SU-DHL-6 (cell line): ENCODE measurements at regions not wholly inside any gene's neighbourhood (a gene's known extent, or its start where the extent isn't known, plus 50 kb on each side); places are given as distances from the start of the nearest gene placed in this dataset.

Experiments
- H2AFZ ChIP-seq: fragments of 200-600 bp; sonication (generic); 2 replicates; pipeline ENCODE4 v1.6.1; 2014; ENCODE audit warnings: low read depth, mild to moderate bottlenecking, moderate library complexity, mixed read lengths, antibody characterized with exemption, low read length; ENCODE audit not compliant: severe bottlenecking
- H3F3A ChIP-seq: fragments of 200-600 bp; shearing (Covaris generic); 2 replicates; pipeline ENCODE4 v1.6.0; 2016; ENCODE audit warnings: antibody characterized with exemption, mild to moderate bottlenecking; ENCODE audit not compliant: insufficient read depth
- H3K27ac ChIP-seq: fragments of 200-600 bp; sonication (generic); 2 replicates; pipeline ENCODE4 v1.5.1; 2016; ENCODE audit warnings: low read depth, mild to moderate bottlenecking, low read length, moderate library complexity, mixed read lengths
- H3K27me3 ChIP-seq: fragments of 200-600 bp; sonication (generic), shearing (Covaris generic); 2 replicates; pipeline ENCODE4 v1.6.0; 2014; ENCODE audit warnings: mild to moderate bottlenecking, low read length
- H3K36me3 ChIP-seq: fragments of 200-600 bp; sonication (generic); 2 replicates; pipeline ENCODE4 v1.6.1; 2014; ENCODE audit warnings: mild to moderate bottlenecking, low read length, mixed read lengths
- H3K4me2 ChIP-seq: fragments of 300-600, 200-600 bp; shearing (Covaris generic), sonication (generic); 2 replicates; pipeline ENCODE4 v1.6.0; 2014; ENCODE audit warnings: low read length, low read depth, mild to moderate bottlenecking; ENCODE audit not compliant: poor library complexity, severe bottlenecking
- H3K4me3 ChIP-seq: fragments of 200-600 bp; sonication (generic); 2 replicates; pipeline ENCODE4 v1.5.1; 2014; ENCODE audit warnings: antibody characterized with exemption, low read length, mild to moderate bottlenecking, mixed read lengths; ENCODE audit not compliant: insufficient read depth, poor library complexity, severe bottlenecking
- H3K79me2 ChIP-seq: fragments of 200-600 bp; sonication (generic); 2 replicates; pipeline ENCODE4 v1.6.1; 2014; ENCODE audit warnings: mild to moderate bottlenecking, low read length, moderate library complexity; ENCODE audit not compliant: insufficient read depth
- H3K9ac ChIP-seq: fragments of 200-600 bp; sonication (generic); 2 replicates; pipeline ENCODE4 v1.7.0; 2014; ENCODE audit warnings: mild to moderate bottlenecking, low read length
- H3K9me2 ChIP-seq: fragments of 200-600 bp; sonication (generic); replicated peaks from 2 replicates; pipeline ENCODE4 v1.6.1; 2014; ENCODE audit warnings: low read length; ENCODE audit not compliant: insufficient read depth
- H3K9me3 ChIP-seq: fragments of 200-600 bp; sonication (generic); 2 replicates; pipeline ENCODE4 v1.6.1; 2014; ENCODE audit warnings: low read length, mixed read lengths; ENCODE audit not compliant: insufficient read depth
- H4K20me1 ChIP-seq: fragments of 200-600 bp; sonication (generic); 2 replicates; pipeline ENCODE4 v1.6.1; 2014; ENCODE audit warnings: low read depth, mild to moderate bottlenecking, antibody characterized with exemption, low read length, moderate library complexity, mixed read lengths
- EZH2phosphoT487 ChIP-seq: fragments of 200-600 bp; sonication (generic), shearing (Covaris generic); conservative IDR thresholded peaks from 2 replicates; pipeline ENCODE4 v1.6.1; 2018; ENCODE audit warnings: mild to moderate bottlenecking, antibody characterized with exemption, low read length, moderate library complexity, mixed read lengths
- TF ChIP-seq, protein P1 (sequence below): fragments of 200-600 bp; sonication (generic); IDR thresholded peaks from one replicate; pipeline ENCODE4 v1.5.1; 2017; ENCODE audit warnings: antibody characterized with exemption, mild to moderate bottlenecking, low read length, moderate library complexity; ENCODE audit not compliant: insufficient read depth, poor library complexity, severe bottlenecking

DNA sequence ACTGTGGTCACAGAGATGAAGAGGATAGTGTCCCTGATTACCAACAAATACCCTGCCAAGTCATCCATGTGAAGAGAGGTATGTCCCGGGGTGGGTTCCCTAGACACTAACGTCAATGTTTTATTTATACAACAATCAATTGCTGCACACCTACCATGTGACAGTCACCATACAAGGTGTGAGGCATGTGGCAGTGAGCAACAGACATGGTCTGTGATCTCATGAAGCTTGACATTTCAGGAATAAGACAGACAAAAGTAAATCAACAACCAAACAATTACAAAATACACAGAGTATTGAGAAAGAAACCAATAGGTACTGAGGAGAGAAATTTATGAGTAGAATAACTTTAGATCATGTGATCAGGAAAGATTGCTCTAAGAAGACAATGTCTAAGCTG is 268.6 kb downstream of the MRTFB start:
- no peak overlapping the region for H3K4me2 ChIP-seq
- no peak for TF ChIP-seq EZH2phosphoT487
- TF ChIP-seq, protein P1, sequence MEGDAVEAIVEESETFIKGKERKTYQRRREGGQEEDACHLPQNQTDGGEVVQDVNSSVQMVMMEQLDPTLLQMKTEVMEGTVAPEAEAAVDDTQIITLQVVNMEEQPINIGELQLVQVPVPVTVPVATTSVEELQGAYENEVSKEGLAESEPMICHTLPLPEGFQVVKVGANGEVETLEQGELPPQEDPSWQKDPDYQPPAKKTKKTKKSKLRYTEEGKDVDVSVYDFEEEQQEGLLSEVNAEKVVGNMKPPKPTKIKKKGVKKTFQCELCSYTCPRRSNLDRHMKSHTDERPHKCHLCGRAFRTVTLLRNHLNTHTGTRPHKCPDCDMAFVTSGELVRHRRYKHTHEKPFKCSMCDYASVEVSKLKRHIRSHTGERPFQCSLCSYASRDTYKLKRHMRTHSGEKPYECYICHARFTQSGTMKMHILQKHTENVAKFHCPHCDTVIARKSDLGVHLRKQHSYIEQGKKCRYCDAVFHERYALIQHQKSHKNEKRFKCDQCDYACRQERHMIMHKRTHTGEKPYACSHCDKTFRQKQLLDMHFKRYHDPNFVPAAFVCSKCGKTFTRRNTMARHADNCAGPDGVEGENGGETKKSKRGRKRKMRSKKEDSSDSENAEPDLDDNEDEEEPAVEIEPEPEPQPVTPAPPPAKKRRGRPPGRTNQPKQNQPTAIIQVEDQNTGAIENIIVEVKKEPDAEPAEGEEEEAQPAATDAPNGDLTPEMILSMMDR, result no peak
- H3K9me2 ChIP-seq, result no peaks in the 10 kb centered on the region
- no peaks in the 10 kb centered on the region for H3K27me3 ChIP-seq
- no peaks in the 10 kb centered on the region for H4K20me1 ChIP-seq
- no peaks in the 10 kb centered on the region for H3K79me2 ChIP-seq
- H2AFZ ChIP-seq, result no peak overlapping the region
- H3K9ac ChIP-seq, result no peak overlapping the region
- H3K27ac ChIP-seq, result no peak overlapping the region
- H3K9me3 ChIP-seq, result 0 out of 2 replicates have a peak, but pooled peaks cover 2% of the 10 kb centered on the region
- no peaks in the 10 kb centered on the region for H3F3A ChIP-seq
- H3K36me3 ChIP-seq, result no peaks in the 10 kb centered on the region
- H3K4me3 ChIP-seq, result no peak overlapping the region

DNA sequence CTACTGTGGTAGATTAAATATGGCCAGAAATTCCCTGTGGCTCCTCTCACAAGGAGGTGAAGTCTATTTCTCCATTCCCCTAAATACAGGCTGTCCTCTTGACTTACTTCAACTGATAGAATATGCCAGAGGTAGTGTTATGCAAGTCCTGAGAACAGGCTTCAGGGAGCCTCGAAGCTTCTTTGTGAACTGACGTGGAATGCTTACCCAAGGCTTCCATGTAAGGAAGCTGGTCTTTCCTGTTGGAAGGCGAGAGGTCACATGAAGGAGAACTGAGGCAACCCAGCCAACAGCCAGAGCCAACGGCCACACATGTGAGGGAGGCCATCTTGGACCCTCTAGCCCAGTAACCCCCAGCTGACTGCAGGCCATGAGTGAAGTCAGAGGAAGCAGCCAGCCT is 267.9 kb downstream of the MRTFB start:
- no peak overlapping the region for H3K4me2 ChIP-seq
- no peaks in the 10 kb centered on the region for H4K20me1 ChIP-seq
- 0 out of 2 replicates have a peak, but pooled peaks cover 2% of the 10 kb centered on the region for H3K9me3 ChIP-seq
- no peaks in the 10 kb centered on the region for H3K36me3 ChIP-seq
- H3F3A ChIP-seq, result no peaks in the 10 kb centered on the region
- TF ChIP-seq, protein P1, result no peak
- TF ChIP-seq EZH2phosphoT487, result no peak
- H3K27me3 ChIP-seq, result no peaks in the 10 kb centered on the region
- H3K4me3 ChIP-seq, result no peak overlapping the region
- H2AFZ ChIP-seq, result no peak overlapping the region
- no peak overlapping the region for H3K27ac ChIP-seq
- no peaks in the 10 kb centered on the region for H3K79me2 ChIP-seq
- H3K9me2 ChIP-seq, result no peaks in the 10 kb centered on the region
- H3K9ac ChIP-seq, result no peak overlapping the region

DNA sequence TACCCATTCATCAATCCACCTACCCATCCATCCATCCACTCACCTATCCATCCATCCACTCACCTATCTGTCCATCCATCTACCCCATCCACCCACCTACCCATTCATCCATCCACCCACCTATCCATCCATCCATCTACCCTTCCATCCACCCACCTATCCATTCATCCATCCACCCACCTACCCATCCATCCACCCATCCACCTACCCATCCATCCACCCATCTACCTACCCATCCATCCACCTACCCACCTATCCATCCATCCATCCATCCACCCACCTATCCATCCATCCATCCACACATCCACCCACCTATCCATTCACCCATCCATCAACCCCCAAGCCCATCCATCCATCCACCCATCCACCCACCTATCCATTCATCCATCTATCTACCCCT is 267.1 kb downstream of the MRTFB start:
- TF ChIP-seq, protein P1, result no peak
- TF ChIP-seq EZH2phosphoT487, result no peak
- no peak overlapping the region for H3K9ac ChIP-seq
- H3K9me2 ChIP-seq, result no peaks in the 10 kb centered on the region
- no peaks in the 10 kb centered on the region for H4K20me1 ChIP-seq
- no peaks in the 10 kb centered on the region for H3K36me3 ChIP-seq
- H3F3A ChIP-seq, result no peaks in the 10 kb centered on the region
- no peak overlapping the region for H2AFZ ChIP-seq
- 0 out of 2 replicates have a peak, but pooled peaks cover 2% of the 10 kb centered on the region for H3K9me3 ChIP-seq
- no peaks in the 10 kb centered on the region for H3K79me2 ChIP-seq
- no peak overlapping the region for H3K4me3 ChIP-seq
- H3K27ac ChIP-seq, result no peak overlapping the region
- no peak overlapping the region for H3K4me2 ChIP-seq
- H3K27me3 ChIP-seq, result no peaks in the 10 kb centered on the region
